Hindlimb muscle (tissue), 1 donor: ENCODE measurements at regions not wholly inside any gene's neighbourhood (a gene's known extent, or its start where the extent isn't known, plus 50 kb on each side); places are given as distances from the start of the nearest gene placed in this dataset.
"Not testable (repeated sequence)": the region's sequence is repeated elsewhere in the genome, so short reads cannot be mapped to it uniquely, and the experiment has no call there.

Source experiments
- DNase-seq: peaks from one replicate; pipeline ENCODE4 v3.0.0-alpha.2; 2013

DNA sequence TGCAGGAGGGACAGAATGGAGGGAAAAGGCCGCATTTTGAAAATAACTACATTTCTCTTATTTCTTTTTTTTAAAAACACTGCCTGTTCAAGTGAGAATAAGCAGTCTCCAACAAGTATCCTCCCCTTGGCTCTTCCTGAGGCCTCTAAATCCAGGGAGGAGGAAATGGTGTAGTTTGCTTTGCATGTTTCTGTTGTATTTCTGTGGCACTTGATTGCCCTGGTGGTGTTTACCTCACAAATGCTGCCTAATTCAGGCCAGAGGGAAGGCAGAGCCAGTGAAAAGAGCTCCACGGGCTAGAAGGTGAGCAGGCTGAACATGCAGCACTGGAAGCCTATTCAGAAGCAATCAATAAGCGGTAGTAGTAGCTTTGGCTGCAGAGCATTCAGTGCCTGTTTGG is 149.3 kb upstream of the ATP11B start:
- no peak for DNase-seq

DNA sequence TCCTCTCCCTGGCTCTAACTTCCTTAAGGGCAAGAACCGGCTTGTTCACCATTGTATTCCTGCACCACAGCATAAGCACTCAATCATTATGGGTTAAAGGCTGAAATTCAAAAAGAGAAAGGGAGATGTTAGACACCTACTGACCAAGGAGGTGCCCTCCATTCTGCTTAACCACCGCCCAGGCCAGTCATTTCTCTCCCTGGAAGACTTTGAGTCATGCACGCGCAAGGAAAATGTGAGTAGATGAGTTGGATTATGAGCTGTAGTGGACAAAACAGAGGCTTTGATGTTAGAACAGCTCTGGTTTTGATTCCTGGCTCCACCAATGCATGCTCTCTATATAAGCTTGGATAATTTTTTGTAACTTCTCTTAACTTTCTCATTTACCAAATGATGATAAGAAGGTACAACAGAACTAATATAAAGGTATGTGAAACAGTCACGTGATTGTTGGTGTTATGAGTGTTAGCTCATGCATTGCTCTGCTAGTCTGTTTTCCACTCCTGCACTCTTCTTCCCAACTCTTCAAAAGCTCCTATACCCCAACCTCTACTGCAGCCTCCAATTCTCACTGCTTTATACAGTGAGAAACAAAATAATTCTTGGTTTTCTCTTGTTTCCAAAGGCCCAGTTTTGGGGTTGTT is 148.4 kb upstream of the ATP11B start:
- no peak for DNase-seq

DNA sequence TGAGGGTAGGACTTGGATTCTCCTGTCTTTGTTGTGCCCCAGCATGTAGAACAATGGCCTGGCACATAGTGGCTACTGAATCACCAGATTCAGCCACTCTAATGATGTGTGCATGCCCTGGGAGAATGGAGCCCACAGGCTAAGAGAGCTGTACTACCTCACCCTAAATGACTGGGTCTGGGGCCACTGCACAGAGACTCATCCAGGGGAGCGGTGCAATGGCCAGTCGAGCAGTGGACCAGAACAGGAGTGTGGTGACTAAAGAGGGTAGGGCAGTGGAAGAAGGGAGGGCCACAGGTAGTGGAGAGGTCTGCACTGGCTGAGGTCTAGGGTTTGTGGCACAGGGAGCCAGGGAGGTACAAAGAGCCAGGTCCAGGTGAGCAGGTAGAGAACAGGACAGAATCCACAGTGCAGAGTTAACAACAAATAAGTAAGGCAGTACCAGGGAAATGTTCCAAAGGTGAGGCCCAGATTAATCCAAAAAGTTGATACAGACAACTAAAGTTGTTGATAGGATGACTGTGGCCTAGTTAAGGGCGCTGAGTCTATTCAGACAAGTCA is 142.7 kb upstream of the ATP11B start:
- no peak for DNase-seq

DNA sequence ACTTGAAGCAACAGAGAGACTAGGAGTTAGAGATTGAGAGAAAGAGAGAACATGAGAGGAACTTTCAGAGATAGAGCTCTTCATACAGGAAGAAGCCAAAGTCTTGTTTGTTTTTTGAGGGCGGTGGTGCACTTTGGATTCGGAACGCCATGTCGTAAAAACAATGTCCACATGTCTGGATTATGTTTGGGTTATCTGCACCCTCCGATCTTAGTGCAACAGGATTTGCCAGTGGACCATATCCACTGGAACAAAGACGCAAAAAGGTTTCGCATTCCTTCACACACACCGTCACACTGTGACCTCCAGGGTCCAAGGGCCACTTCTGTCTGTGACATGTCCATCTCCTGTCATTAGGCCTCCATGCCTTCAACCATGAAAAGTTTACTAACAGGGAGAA is 141.8 kb upstream of the ATP11B start:
- no peak for DNase-seq

DNA sequence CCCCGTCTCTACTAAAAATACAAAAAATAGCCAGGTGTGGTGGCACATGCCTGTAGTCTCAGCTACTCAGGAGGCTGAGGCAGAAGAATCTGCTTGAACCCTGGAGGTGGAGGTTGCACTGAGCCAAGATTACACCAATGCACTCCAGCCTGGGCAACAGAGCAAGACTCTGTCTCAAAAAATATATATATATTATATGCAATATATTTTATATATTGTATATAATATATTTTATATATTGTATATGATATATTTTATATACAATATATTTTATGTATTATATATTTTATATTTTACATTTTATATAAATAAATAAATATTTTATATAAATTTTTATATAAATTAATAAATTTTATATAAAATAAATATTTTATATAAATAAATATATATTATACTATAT is 140.2 kb upstream of the ATP11B start:
- DNase-seq: not testable (repeated sequence)

DNA sequence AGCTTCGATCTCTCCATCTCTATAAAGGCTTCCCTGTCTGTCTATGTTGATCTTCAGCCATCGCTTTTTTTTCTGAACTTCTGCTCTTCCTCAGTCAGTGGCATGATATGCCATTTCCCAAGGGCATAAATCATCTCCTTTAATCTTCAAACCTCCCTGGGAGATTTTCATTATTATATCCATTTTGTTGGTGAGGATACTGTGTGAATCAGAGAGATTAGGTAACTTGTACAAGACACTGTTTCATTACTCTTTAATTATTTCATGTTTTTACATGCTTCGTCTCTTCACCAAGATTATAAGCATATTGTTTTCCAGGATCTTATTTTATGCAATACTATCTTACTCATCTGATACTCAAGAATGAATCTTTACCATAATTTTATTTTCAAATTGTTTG is 124.8 kb upstream of the ATP11B start:
- DNase-seq: no peak

DNA sequence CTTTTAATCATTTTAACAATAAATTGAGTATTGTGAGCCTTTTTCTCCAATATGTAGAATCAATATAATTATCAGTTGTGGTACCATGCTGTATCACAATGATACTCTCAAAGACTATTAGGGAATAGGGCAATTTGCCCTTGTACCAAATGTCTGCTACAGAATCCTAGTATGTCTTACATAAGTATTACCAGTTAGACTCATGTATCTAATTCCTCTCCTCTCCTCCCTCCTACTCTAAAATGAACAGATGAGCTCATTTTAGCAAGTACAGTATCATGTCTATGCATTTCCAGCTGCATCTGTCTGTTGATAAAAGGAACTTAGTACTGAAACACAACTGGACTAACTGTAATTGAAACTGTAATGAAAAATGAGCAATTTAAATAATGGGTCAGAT is 124.3 kb upstream of the ATP11B start:
- no peak for DNase-seq

DNA sequence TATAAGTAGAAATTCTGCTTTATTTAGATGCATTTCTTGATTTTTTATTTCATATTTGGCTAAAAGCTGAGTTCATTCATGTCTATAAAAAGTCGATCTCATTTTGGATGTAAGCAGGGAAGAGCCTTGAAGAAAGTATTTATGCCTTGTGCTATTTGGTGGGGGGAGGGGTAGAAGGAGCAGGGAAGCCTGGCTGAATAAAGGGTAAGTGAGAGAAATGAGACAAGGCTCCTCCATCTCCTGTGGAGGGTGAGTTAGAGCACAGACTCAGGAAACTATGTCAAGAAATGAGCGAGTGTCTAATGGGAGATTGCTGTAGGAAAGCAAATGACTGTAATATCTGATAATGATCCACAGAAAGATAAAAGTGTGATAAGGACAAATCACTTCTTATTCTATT is 121.8 kb upstream of the ATP11B start:
- DNase-seq: no peak

DNA sequence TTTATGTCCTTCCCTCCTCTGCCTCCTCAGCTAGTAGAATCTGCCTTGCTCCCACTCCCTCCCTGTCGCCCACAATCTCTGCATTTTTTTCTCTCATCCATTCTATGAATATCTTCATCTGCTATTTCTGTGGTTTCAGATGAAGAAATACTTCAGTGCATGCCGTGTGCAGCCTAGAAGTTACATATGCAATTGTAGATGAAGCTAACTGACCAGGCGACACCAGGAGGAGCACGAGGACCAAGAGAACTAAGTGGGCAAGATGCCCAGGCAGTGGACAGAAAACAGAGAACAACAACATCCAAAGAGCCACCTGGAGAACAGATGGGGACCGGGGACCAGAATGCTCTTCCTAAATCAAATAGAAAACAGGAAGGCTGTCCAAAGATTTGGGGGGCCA is 121.4 kb upstream of the ATP11B start:
- no peak for DNase-seq

DNA sequence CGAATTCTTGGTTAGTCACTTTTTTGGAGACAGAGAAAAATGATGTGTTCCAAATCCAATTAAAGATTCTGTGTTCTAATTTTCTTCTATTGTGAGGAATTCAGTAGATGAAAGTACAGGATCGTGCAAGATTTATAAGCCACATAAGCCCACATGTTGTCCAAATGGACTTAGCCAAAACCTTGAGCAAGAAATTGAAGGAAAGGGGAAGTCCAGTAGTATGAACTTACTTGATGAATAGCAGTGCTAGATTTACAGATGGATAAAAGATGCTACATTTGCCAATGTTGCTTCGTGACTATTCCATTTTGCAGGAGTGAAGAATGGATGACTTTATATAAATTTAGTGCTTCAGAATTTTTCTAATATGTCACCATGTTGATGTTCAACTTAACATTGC is 120.0 kb upstream of the ATP11B start:
- no peak for DNase-seq

DNA sequence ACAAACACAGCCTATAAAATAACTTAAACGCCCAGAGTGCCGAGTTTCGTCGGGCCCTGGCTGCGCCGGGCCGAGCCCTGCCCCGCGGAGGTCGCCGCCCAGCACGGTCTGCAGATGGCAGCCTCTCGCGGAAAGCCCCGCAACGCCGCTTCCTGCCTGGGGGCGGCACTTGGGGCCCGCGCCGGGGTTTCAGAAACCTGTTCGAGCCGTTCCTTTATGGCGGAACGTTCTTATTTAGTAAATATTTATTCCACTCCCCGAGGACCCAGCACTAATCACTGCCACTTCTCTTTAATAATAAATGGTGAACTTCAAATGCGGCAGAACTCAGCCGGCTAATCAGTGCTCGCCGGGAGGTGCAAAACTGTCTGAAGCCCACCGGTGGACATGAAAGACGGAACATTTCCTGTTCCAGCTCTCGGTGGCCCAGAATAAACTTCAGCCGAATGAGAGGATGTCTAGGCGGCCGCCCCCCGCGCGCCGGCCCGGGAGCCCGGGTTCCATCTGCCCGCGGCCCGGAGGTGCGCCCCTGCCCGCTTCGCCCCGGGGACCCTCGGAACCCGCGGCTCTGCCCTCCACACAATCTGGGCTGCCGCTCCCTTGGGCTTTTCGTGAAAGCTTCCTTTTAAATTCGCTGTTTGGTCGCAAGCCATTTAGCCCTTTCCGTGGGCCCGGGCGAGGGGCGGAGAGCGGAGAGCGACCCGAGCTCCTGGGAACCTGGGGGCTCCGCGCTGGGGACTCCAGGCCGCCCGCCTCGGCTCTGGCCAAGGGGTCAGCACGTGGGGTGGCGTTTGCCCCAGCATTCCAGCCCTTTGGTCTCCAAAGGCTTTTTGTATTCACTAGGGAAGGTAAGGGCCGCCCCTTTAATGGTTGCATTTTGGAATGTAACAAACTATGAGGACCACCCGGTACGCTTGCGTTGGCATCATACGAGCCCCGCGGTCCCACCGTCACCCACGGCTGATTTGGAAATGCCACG is 110.8 kb upstream of the ATP11B start:
- DNase-seq: peak; percentile 37

DNA sequence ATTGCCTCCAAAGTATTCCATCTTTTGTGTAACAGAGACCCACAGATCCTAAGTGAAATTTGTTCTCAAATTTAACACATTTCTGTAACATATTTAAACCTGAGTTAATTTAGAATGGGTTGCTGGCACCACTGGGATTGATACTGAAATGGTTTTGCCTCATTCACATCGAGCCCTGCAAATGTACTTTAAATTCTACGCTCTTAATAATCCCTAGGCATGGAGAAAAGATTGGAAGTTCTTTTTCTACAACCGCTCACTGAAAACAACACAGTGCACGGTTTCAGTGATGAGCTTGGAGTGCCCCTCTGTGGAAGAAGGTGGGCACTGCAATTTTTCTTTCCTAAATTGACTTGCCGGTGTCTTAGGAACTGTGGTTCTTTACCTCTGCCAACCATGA is 109.9 kb upstream of the ATP11B start:
- peak; percentile 68 for DNase-seq

DNA sequence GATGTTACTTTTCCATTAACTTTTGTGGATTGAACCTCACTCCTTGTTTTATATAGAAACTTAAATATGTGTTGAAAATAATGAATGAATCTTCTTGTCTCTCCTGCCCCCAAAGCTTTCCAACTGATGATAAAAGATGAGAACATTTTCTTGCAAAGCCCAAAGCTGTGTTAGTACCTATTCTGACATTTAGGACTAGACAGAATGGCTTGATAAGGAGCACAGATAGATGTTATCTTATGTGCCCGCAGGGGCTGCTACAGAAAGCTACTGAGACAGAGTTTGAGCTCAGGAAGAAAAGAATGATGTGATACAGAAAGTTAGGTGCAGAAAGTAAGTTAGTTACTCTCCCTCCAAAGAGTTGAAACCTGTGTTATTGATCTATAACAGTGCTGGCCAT is 109.4 kb upstream of the ATP11B start:
- DNase-seq: no peak

DNA sequence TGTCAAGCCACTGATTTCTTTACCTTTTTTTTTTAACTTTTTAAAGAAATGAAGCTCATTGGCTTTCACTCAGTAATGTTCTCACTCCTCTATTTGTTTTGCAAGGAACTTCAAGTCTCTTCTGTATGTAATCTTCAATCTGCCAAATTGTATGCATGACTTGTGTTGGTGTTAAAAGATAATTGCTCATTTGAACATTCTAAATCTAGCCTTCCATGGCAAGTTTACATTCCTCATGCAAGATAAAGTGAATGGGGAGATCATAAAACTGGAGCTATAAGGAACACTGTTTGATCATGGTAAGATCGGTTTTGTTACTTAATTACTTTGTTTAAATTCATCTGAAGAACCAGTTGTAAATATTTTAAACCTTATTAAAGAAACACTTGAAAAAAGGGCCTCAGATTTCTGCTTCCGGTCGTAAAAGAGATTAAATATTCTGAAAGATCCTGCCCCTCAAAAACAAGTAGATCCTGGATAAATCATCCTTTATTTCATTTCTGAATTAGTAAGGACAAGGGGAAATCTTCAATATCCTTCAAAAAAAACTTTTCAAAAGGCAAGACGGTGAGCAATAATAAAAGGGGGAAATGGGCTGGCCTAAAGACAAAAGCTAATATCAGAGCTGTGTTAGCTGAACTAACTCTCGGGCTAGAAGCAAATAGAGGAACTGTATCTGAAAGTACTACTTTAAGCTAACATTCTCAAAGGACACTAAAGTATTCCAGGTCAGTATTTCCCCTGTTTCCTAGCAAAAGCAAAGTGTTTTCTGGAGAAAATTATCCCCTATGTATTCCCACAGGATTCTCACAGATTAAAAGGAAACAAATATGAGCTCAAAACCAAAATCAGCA is 107.0 kb upstream of the ATP11B start:
- DNase-seq: no peak

DNA sequence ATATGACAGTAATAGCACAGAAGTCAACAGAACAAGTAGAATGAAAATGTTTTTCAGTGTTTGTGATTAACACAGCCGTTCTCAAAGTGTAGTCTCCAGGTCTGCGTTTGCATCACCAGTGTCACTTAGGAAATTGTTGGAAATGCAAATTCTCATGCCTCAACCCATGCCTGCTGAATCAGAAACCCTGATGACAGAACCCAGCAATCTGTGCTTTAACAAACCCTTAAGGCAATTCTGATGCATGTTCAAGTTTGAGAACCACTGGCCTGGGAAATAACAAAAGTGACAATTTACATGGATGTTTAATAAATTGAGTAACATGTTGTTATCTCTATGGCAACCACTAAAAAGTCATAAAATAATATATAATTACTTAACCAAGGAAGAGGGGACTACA is 103.1 kb upstream of the ATP11B start:
- DNase-seq: no peak

DNA sequence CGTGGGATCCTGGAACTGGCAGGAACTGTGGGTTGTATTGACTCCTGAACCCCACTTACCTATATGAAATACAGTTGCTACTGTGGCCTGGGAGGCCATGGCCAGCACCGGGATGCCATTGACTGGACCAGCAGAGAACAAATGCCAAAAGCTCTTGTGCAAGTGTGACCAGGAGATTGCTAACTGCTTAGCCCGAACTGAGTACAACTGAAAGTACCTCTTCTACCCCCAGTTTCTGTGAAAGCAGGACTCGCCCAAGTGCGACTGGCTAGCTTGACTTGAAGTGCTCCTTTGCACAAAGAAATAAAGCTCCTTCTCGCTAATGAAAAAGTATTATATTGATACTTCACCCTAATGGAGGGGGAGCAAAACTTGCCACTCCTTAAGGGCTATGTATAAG is 101.3 kb upstream of the ATP11B start:
- no peak for DNase-seq

DNA sequence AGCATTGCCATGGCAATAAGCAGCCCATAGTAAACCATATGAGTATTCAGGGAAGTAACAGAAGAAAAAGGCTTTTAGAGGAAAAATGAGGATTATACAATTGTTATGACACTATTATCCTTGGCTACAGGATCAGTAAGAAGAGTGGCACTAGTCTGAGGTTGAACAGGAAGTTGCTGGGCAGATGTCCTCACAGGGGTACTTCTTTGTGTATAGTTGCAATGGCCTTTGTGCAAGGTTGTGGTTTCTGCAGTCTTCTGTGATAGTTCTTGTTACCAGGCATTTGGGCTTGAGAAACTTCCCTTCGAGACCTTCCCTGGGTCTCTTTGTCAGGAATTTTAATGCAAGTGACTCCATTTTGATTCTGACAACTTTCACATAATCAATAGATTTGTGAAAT is 100.6 kb upstream of the ATP11B start:
- no peak for DNase-seq

DNA sequence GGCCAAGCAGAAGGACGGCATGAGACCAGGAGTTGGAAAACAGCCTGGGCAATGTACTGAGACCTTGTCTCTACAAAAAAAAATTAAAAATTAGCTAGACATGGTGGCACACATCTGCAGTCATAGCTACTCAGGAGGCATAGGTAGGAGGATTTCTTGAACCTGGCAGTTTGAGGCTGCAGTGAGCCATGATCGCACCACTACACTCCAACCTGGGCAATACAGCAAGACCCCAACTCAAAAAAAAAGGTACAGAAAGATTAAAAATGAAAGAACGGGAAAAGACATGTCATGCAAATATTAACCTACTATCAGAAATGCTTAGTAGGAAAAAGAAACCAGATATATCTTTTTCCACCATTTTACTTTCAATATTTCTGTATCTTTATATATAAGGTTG is 99.6 kb upstream of the ATP11B start:
- DNase-seq: no peak

DNA sequence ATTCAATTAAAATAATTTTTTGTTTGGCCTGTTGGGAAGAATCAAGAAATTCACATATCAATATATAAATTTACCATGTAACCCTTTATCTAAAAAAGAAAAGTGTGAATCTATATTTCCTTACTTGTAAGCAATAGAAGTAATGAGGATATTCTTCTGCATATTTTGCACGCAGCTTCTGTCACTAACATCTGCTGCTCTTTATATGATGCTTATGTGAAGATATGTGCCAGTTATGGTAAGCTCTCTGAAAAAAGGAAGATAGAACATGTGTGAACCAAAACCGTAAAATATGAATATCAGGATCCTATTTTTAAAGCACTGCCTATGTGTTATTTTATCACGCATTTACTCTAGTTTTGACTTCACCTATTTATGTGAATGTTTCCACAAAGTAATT is 96.4 kb upstream of the ATP11B start:
- DNase-seq: no peak

DNA sequence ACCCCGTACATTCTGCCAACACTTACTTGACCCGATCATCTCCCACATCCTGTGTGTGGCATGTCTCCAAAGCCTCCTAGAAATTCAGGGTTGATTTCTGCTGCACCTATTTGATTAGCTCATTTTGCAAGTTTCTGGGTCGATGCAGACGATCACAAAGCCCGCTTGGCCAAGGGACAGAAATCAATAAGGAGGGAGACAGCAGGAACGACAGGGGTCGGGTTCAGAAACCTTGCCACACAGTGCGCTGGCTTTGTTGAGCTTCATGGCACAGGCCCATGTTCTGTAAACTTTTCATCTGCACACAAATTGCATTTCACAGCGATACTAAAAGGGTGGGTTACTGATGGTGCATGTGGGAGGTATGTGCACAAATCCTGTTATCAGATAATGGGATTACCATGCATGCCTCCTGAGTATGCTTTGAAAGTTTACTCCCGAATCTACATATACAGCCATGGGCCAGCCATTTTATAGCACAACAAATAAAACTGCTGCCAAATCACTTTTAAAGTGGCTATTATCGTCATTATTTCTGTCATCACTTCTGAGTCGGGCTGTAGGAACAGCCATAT is 95.9 kb upstream of the ATP11B start:
- no peak for DNase-seq

DNA sequence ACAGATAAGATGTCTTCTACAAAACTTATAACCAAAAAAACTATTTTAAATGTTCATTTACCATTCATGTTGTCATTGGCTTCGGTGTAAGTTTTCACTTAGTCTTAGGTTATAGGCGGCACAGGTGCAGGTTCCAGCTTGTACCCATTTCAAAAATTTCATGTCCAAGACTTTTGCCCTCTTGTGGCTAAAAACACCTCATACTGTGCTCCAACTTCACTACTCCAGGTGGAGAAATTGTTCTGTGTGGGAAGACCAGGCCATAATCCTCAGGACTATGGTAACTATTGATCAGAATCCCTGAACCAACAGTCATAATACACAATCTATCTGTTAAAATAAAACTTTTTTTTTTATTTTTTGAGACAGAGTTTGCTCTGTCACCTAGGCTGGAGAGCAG is 95.2 kb upstream of the ATP11B start:
- DNase-seq: no peak

DNA sequence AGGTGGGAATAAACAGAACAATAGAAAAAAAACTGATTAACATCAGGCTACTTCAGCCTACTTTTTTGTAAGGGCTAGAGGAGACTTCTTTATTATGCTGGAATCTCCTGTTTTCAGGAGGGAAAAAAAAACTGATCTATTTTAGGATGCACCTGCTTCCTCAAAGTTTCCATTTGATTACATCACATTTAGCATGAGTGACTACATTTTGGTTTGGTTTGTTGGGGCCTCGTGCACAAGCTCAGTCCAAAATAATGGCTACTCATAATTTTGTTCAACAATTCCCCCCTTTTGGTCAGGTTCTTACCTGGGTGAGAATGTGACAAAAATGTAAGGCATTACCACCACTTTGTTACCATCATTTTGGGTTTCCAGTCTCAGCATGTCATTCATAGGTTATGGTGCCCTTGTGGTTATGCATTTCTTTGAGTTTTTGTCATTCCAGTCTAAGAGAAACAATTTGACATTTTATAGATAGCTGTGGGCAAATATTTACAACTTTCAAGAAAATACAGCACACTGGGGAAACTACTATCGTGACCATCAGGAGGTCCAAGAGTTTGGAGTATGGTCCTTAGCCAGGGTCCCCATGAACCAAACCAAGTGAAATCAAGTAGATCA is 93.6 kb upstream of the ATP11B start:
- no peak for DNase-seq
